ENCODE measurements at regions not wholly inside any gene's neighbourhood (a gene's known extent, or its start where the extent isn't known, plus 50 kb on each side); places are given as distances from the start of the nearest gene placed in this dataset.
"Not testable (repeated sequence)": the region's sequence is repeated elsewhere in the genome, so short reads cannot be mapped to it uniquely, and the experiment has no call there.

GRCh38 chr6:149138699-149139294 lies 178.7 kb upstream of the TAB2 start:
- Mint-ChIP-seq H3K4me1 (peaks cover 24% of the 10 kb centered on the region), H3K27ac (no peak overlapping the region), H3K27me3 (no peaks in the 10 kb centered on the region), H3K36me3 (ENCODE audit: low read depth) (peaks cover 2% of the 10 kb centered on the region), H3K4me3 (peak overlapping the region; percentile 1)
- H3K9me3 ChIP-seq (ENCODE audit: control insufficient read depth, low read length, poor library complexity, severe bottlenecking) = peaks cover 3% of the 10 kb centered on the region
- ATAC-seq (no peak), DNase-seq (no peak)

GRCh38 chr6:149139782-149140136 lies 177.8 kb upstream of the TAB2 start:
- DNase-seq = no peak
- peaks cover 3% of the 10 kb centered on the region for H3K9me3 ChIP-seq (ENCODE audit: control insufficient read depth, low read length, poor library complexity, severe bottlenecking)
- peaks cover 2% of the 10 kb centered on the region for H3K36me3 Mint-ChIP-seq (ENCODE audit: low read depth)
- no peak overlapping the region for H3K27ac Mint-ChIP-seq
- H3K27me3 Mint-ChIP-seq = no peaks in the 10 kb centered on the region
- peak overlapping the region; percentile 84 for H3K4me3 Mint-ChIP-seq
- no peak for ATAC-seq
- peaks cover 24% of the 10 kb centered on the region for H3K4me1 Mint-ChIP-seq

GRCh38 chr6:149140137-149140909 lies 177.2 kb upstream of the TAB2 start:
- H3K36me3 Mint-ChIP-seq (ENCODE audit: low read depth) = peaks cover 2% of the 10 kb centered on the region
- H3K27ac Mint-ChIP-seq = no peak overlapping the region
- DNase-seq = peak in 2 of 3 donors; percentile 40 to 55
- H3K9me3 ChIP-seq (ENCODE audit: control insufficient read depth, low read length, poor library complexity, severe bottlenecking) = peaks cover 3% of the 10 kb centered on the region
- H3K27me3 Mint-ChIP-seq = no peaks in the 10 kb centered on the region
- peak overlapping the region; percentile 84 for H3K4me3 Mint-ChIP-seq
- ATAC-seq = peak; percentile 83
- H3K4me1 Mint-ChIP-seq = peaks cover 24% of the 10 kb centered on the region

- DNase-seq = no peak
- Mint-ChIP-seq H3K27ac (no peak overlapping the region), H3K36me3 (ENCODE audit: low read depth) (peaks cover 2% of the 10 kb centered on the region), H3K4me1 (peaks cover 24% of the 10 kb centered on the region), H3K27me3 (no peaks in the 10 kb centered on the region), H3K4me3 (peak overlapping the region; percentile 84)
- ATAC-seq = peak; percentile 83
- H3K9me3 ChIP-seq (ENCODE audit: control insufficient read depth, low read length, poor library complexity, severe bottlenecking) = peaks cover 3% of the 10 kb centered on the region
Measured at GRCh38 chr6:149140910-149141290, 176.6 kb upstream of the TAB2 start.

GRCh38 chr6:149142924-149143429 lies 174.5 kb upstream of the TAB2 start:
- DNase-seq (no peak), ATAC-seq (no peak)
- H3K9me3 ChIP-seq (ENCODE audit: control insufficient read depth, low read length, poor library complexity, severe bottlenecking) = no peaks in the 10 kb centered on the region
- H3K4me1 Mint-ChIP-seq = peaks cover 39% of the 10 kb centered on the region
- no peak overlapping the region for H3K4me3 Mint-ChIP-seq
- H3K27ac Mint-ChIP-seq = peak overlapping the region; percentile 81
- no peaks in the 10 kb centered on the region for H3K27me3 Mint-ChIP-seq
- H3K36me3 Mint-ChIP-seq (ENCODE audit: low read depth) = peaks cover 5% of the 10 kb centered on the region

GRCh38 chr6:149145800-149146199 lies 171.7 kb upstream of the TAB2 start:
- H3K4me3 Mint-ChIP-seq = peak overlapping the region; percentile 57
- not testable (repeated sequence) for ATAC-seq; H3K27me3 Mint-ChIP-seq; DNase-seq; H3K36me3 Mint-ChIP-seq (ENCODE audit: low read depth); H3K9me3 ChIP-seq (ENCODE audit: control insufficient read depth, low read length, poor library complexity, severe bottlenecking)
- peak overlapping the region; percentile 90 for H3K27ac Mint-ChIP-seq
- peaks cover 40% of the 10 kb centered on the region for H3K4me1 Mint-ChIP-seq

- Mint-ChIP-seq H3K4me3 (peak overlapping the region; percentile 8), H3K4me1 (peaks cover 34% of the 10 kb centered on the region), H3K27me3 (no peaks in the 10 kb centered on the region), H3K36me3 (ENCODE audit: low read depth) (peaks cover 8% of the 10 kb centered on the region), H3K27ac (peak overlapping the region; percentile 90)
- H3K9me3 ChIP-seq (ENCODE audit: control insufficient read depth, low read length, poor library complexity, severe bottlenecking) = no peaks in the 10 kb centered on the region
- DNase-seq (no peak), ATAC-seq (no peak)
Measured at GRCh38 chr6:149147195-149147594, 170.3 kb upstream of the TAB2 start.

GRCh38 chr6:149147938-149148718 lies 169.4 kb upstream of the TAB2 start:
- peak; percentile 93 for ATAC-seq
- Mint-ChIP-seq H3K4me3 (no peak overlapping the region), H3K4me1 (peaks cover 43% of the 10 kb centered on the region), H3K27me3 (no peaks in the 10 kb centered on the region), H3K36me3 (ENCODE audit: low read depth) (peaks cover 10% of the 10 kb centered on the region), H3K27ac (peak overlapping the region; percentile 90)
- no peaks in the 10 kb centered on the region for H3K9me3 ChIP-seq (ENCODE audit: control insufficient read depth, low read length, poor library complexity, severe bottlenecking)
- no peak for DNase-seq

- H3K4me3 Mint-ChIP-seq = no peak overlapping the region
- peaks cover 57% of the 10 kb centered on the region for H3K4me1 Mint-ChIP-seq
- ATAC-seq = no peak
- no peaks in the 10 kb centered on the region for H3K9me3 ChIP-seq (ENCODE audit: control insufficient read depth, low read length, poor library complexity, severe bottlenecking)
- no peaks in the 10 kb centered on the region for H3K27me3 Mint-ChIP-seq
- H3K27ac Mint-ChIP-seq = peak overlapping the region; percentile 90
- peaks cover 9% of the 10 kb centered on the region for H3K36me3 Mint-ChIP-seq (ENCODE audit: low read depth)
- no peak for DNase-seq
Measured at GRCh38 chr6:149149653-149150052, 167.9 kb upstream of the TAB2 start.

- DNase-seq (no peak), ATAC-seq (no peak)
- no peaks in the 10 kb centered on the region for H3K9me3 ChIP-seq (ENCODE audit: control insufficient read depth, low read length, poor library complexity, severe bottlenecking)
- Mint-ChIP-seq H3K4me1 (peaks cover 59% of the 10 kb centered on the region), H3K27ac (peak overlapping the region; percentile 90), H3K27me3 (no peaks in the 10 kb centered on the region), H3K36me3 (ENCODE audit: low read depth) (peaks cover 9% of the 10 kb centered on the region), H3K4me3 (no peak overlapping the region)
Measured at GRCh38 chr6:149150301-149150700, 167.2 kb upstream of the TAB2 start.

- Mint-ChIP-seq H3K27me3 (no peaks in the 10 kb centered on the region), H3K27ac (peak overlapping the region; percentile 90), H3K4me1 (peaks cover 59% of the 10 kb centered on the region), H3K4me3 (no peak overlapping the region), H3K36me3 (ENCODE audit: low read depth) (peaks cover 9% of the 10 kb centered on the region)
- ATAC-seq = no peak
- DNase-seq = no peak
- H3K9me3 ChIP-seq (ENCODE audit: control insufficient read depth, low read length, poor library complexity, severe bottlenecking) = no peaks in the 10 kb centered on the region
Measured at GRCh38 chr6:149150801-149151398, 166.6 kb upstream of the TAB2 start.

- Mint-ChIP-seq H3K4me1 (peaks cover 45% of the 10 kb centered on the region), H3K4me3 (no peak overlapping the region)
Measured at GRCh38 chr6:149152521-149152920, 165.0 kb upstream of the TAB2 start.

GRCh38 chr6:149153100-149153499 lies 164.4 kb upstream of the TAB2 start:
- no peaks in the 10 kb centered on the region for H3K27me3 Mint-ChIP-seq
- DNase-seq (no peak), ATAC-seq (no peak)
- H3K4me1 Mint-ChIP-seq = peaks cover 41% of the 10 kb centered on the region
- no peaks in the 10 kb centered on the region for H3K9me3 ChIP-seq (ENCODE audit: control insufficient read depth, low read length, poor library complexity, severe bottlenecking)
- H3K4me3 Mint-ChIP-seq = peak overlapping the region; percentile 79
- peaks cover 6% of the 10 kb centered on the region for H3K36me3 Mint-ChIP-seq (ENCODE audit: low read depth)
- peak overlapping the region; percentile 90 for H3K27ac Mint-ChIP-seq

More at GRCh38 chr6:149152521-149152920, 165.0 kb upstream of the TAB2 start:
- no peaks in the 10 kb centered on the region for H3K27me3 Mint-ChIP-seq
- ATAC-seq (no peak), DNase-seq (no peak)
- H3K27ac Mint-ChIP-seq = peak overlapping the region; percentile 90
- peaks cover 6% of the 10 kb centered on the region for H3K36me3 Mint-ChIP-seq (ENCODE audit: low read depth)
- no peaks in the 10 kb centered on the region for H3K9me3 ChIP-seq (ENCODE audit: control insufficient read depth, low read length, poor library complexity, severe bottlenecking)

Data from T-helper 17 cell (primary cell).